Body of pancreas (tissue), 4 donors: ENCODE measurements at regions not wholly inside any gene's neighbourhood (a gene's known extent, or its start where the extent isn't known, plus 50 kb on each side); places are given as distances from the start of the nearest gene placed in this dataset.

Experiments used
- ATAC-seq: fragments of 150-250 bp; one replicate; pipeline ENCODE4 v1.9.1; 2016
- DNase-seq, 4 donors: peaks; one replicate each; pipeline ENCODE4 v3.0.0-alpha.2; 2019
- H3K27ac ChIP-seq, 4 donors: fragments of 200-600 bp; sonication (generic); 1 replicate in 3 of 4; 2 replicates in 1 of 4; pipeline versions ENCODE4 v1.5.1 to v1.6.1; 2016 to 2019; ENCODE audit warnings: mild to moderate bottlenecking in 1 of 4, mixed read lengths in 1 of 4, moderate library complexity in 1 of 4
- H3K27me3 ChIP-seq, 2 donors: fragments of 200-600 bp; sonication (generic); one replicate each; pipeline ENCODE4 v1.6.0; 2016; ENCODE audit warnings: mild to moderate bottlenecking in 1 of 2
- H3K36me3 ChIP-seq, 2 donors: fragments of 200-600 bp; sonication (generic); replicated peaks in 1 of 2; 2 replicates each; pipeline ENCODE4 v1.5.1; 2016; ENCODE audit warnings: low read depth in 2 of 2; ENCODE audit not compliant: insufficient read depth in 1 of 2
- H3K4me1 ChIP-seq: fragments of 200-600 bp; sonication (generic); one replicate; pipeline ENCODE4 v1.6.0; 2016
- H3K4me3 ChIP-seq, 2 donors: fragments of 200-600 bp; sonication (generic); 1 replicate in 1 of 2; 2 replicates in 1 of 2; pipeline ENCODE4 v1.5.1; 2016 to 2019
- H3K9me3 ChIP-seq, 3 donors: fragments of 200-600 bp; sonication (generic); 1 replicate in 2 of 3; 2 replicates in 1 of 3; pipeline ENCODE4 v1.5.1; 2016
- POLR2A ChIP-seq, 3 donors: fragments of 450-650 bp; IDR thresholded peaks; one replicate each; pipeline ENCODE4 v1.6.1; 2016; ENCODE audit warnings: antibody characterized with exemption in 3 of 3, mild to moderate bottlenecking in 2 of 3
- WGBS, 2 donors: methylation state at CpG; one replicate each; pipeline ENCODE4 v1.1.5; 2017; 5-methylcytosine and 5-hydroxymethylcytosine counted together
- intact Hi-C: fragments of 100-400 bp; cut with DNase I; formaldehyde crosslinking; loops from one replicate; pipeline ENCODE4 v1.15.1; 2023
- TF ChIP-seq, protein P1 (sequence below), 7 experiments: fragments of 450-650 bp in 4 of 7; fragments of 200-600 bp in 3 of 7; sonication (generic) in 3 of 7; IDR thresholded peaks; one replicate each; pipeline ENCODE4 v1.5.1; 2016 to 2019; ENCODE audit warnings: antibody characterized with exemption in 7 of 7

DNA sequence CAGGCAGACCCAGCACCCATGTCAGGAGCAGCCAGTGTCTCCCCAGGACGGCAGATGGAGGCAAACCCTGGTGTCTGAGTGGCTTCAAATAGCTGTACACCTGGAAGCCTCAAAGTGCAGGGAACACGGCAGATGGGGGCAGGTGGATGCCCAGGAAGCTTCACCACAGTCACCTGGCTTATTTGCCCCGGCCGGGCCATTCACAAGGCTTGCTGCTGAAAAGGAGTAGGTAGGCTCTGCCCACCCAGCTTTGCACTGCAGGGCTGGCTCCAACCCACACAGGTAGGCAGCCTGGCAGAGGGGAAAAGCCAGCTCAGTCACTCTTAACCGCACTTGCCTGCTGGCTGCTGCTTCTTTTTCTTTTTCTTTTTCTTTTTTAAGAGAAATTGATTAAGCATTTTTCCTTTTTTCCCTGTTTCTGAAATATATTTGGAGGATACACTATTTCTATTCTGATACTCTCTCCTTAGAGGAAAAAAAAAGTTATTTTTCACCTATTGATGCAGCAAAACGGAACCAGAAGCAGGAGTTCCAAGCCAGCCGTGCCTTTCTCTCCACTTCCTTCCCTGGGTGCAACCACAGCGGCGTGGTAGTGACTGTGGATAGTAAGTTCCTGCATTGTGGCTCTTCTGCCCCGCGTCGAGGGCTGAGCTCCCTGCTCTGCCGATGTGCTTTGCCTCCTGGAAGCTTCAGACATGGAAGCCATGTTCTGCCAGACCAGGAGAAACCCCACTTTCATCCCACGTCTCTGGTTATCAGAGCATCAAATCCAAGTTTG is 118.3 kb downstream of the KLF6 start:
- Histone ChIP-seq H3K9me3 (no peaks in the 10 kb centered on the region), H3K27ac (no peak overlapping the region), H3K4me3 (no peak overlapping the region), H3K4me1 (peaks cover 15% of the 10 kb centered on the region), H3K36me3 (no peaks in the 10 kb centered on the region), H3K27me3 (no peaks in the 10 kb centered on the region)
- peak in 1 of 4 donors; percentile 27 for DNase-seq
- ATAC-seq, result no peak
- no peak for TF ChIP-seq POLR2A (IDR thresholded peaks at IDR 0.05)
- TF ChIP-seq, protein P1, sequence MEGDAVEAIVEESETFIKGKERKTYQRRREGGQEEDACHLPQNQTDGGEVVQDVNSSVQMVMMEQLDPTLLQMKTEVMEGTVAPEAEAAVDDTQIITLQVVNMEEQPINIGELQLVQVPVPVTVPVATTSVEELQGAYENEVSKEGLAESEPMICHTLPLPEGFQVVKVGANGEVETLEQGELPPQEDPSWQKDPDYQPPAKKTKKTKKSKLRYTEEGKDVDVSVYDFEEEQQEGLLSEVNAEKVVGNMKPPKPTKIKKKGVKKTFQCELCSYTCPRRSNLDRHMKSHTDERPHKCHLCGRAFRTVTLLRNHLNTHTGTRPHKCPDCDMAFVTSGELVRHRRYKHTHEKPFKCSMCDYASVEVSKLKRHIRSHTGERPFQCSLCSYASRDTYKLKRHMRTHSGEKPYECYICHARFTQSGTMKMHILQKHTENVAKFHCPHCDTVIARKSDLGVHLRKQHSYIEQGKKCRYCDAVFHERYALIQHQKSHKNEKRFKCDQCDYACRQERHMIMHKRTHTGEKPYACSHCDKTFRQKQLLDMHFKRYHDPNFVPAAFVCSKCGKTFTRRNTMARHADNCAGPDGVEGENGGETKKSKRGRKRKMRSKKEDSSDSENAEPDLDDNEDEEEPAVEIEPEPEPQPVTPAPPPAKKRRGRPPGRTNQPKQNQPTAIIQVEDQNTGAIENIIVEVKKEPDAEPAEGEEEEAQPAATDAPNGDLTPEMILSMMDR (IDR thresholded peaks at IDR 0.05), result no peak
- intact Hi-C loops, result no loop called here
- WGBS, 2 donors, result 47 to 72% methylated on average over 11 to 14 of the region's 14 CpGs

DNA sequence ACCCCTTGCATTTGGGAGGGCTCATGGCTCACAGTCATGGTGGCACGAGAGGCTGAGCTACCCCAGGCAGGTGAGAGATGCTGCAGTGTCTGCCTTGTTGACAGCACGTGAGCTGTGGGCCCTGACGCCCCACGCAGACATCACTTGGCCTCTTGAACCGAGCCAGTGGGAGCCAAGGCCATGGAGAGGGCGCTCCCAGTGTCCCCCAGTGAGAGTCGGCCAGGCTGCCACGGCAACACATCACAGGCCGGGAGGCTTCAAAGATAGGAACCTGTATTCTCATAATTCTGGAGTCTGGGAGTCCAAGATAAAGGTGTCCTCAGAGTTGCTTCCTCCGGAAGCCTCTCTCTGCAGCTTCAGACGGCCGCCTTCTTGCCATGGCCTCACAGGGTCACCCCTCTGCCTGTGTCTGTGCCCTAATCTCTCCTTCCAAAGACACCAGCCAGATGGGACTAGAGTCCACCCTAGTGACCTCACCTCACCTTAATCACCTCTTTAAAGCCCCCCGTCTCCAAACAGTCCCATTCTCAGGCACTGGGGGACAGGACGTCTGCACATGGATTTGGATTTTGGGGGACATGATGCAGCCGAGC is 119.6 kb downstream of the KLF6 start:
- no peak overlapping the region for H3K27ac ChIP-seq
- peaks cover 15% of the 10 kb centered on the region for H3K4me1 ChIP-seq
- no peak for TF ChIP-seq POLR2A (IDR thresholded peaks at IDR 0.05)
- TF ChIP-seq, protein P1 (IDR thresholded peaks at IDR 0.05), result no peak
- ATAC-seq, result no peak
- no peak overlapping the region for H3K4me3 ChIP-seq
- H3K36me3 ChIP-seq, result no peaks in the 10 kb centered on the region
- 53 to 81% methylated on average over 12 to 13 of the region's 15 CpGs for WGBS, 2 donors
- intact Hi-C loops, result no loop called here
- DNase-seq, result no peak
- no peaks in the 10 kb centered on the region for H3K27me3 ChIP-seq
- no peaks in the 10 kb centered on the region for H3K9me3 ChIP-seq

DNA sequence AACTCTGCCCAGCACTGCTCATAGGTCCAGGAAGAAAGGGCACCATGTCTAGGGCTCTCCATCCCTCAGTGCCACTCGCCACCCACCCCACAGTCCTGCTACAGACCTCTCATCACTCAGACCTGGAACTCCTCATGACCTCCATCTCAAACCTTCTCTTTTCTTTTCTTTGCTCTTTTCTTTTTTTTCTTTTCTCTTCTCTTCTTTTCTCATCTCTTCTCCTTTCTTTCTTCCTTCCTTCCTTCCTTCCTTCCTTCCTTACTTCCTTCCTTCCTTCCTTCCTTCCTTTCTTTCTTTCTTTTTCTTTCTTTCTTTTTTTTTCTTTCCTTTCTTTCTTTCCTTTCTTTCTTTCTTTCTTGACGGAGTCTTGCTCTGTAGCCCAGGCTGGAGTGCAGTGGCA is 122.2 kb downstream of the KLF6 start:
- Histone ChIP-seq H3K27me3 (no peaks in the 10 kb centered on the region), H3K27ac (no peak overlapping the region), H3K4me3 (no peak overlapping the region), H3K4me1 (peaks cover 8% of the 10 kb centered on the region), H3K9me3 (no peaks in the 10 kb centered on the region), H3K36me3 (no peaks in the 10 kb centered on the region)
- ATAC-seq (no peak), DNase-seq (no peak)
- 52 to 63% methylated on average over 2 of the region's 2 CpGs for WGBS, 2 donors
- TF ChIP-seq, protein P1 (IDR thresholded peaks at IDR 0.05), result no peak
- TF ChIP-seq POLR2A (IDR thresholded peaks at IDR 0.05), result no peak
- intact Hi-C loops, result no loop called here

DNA sequence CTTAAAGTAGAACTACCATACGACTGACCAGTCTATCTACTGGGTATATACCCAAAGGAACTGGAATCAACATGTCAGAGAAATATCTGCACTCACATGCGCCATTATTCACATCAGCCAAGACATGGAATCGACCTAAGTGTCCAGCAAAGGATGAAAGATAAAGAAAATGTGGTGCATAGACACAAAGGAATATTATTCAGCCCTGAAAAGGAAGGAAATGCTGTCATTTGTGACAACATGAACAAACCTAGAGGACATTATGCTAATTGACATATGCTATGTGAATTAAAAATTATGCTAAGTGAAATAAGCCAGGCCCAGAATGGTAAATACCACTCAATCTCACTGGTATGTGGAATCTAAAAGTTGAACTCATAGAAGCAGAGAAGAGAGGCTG is 123.7 kb downstream of the KLF6 start:
- DNase-seq (no peak), ATAC-seq (no peak)
- TF ChIP-seq POLR2A (IDR thresholded peaks at IDR 0.05), result no peak
- TF ChIP-seq, protein P1 (IDR thresholded peaks at IDR 0.05), result no peak
- H3K36me3 ChIP-seq, result no peaks in the 10 kb centered on the region
- intact Hi-C loops, result no loop called here
- no peaks in the 10 kb centered on the region for H3K9me3 ChIP-seq
- no peak overlapping the region for H3K27ac ChIP-seq
- H3K4me1 ChIP-seq, result peaks cover 5% of the 10 kb centered on the region
- H3K4me3 ChIP-seq, result no peak overlapping the region
- WGBS, 2 donors, result 77 to 79% methylated on average over 3 of the region's 3 CpGs
- no peaks in the 10 kb centered on the region for H3K27me3 ChIP-seq

DNA sequence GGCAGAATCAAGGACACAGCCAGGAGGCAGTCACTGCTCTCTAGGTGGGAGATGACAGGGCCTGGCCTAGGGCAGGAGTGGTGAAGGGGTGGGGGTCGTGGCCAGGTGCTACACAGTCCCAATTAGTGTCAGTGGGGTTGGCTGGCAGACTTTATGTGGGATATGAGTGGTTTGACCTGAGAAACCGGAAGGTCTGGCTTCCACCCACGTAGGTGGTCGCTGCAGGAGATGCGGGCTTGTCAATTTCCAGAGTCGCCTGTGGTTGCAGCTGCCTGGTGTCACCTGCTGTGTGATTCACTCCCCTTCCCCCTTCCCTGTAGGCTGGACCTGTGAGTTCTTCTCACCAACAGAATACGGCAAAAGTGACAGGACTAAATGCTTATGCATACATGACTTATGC is 124.3 kb downstream of the KLF6 start:
- TF ChIP-seq, protein P1 (IDR thresholded peaks at IDR 0.05), result no peak
- no peak for TF ChIP-seq POLR2A (IDR thresholded peaks at IDR 0.05)
- Histone ChIP-seq H3K9me3 (no peaks in the 10 kb centered on the region), H3K27ac (no peak overlapping the region), H3K27me3 (no peaks in the 10 kb centered on the region), H3K4me3 (no peak overlapping the region), H3K36me3 (no peaks in the 10 kb centered on the region), H3K4me1 (peaks cover 5% of the 10 kb centered on the region)
- 79 to 95% methylated on average over 6 to 7 of the region's 7 CpGs for WGBS, 2 donors
- ATAC-seq, result no peak
- DNase-seq, result no peak
- intact Hi-C loops, result no loop called here
